ENCODE measurements at regions not wholly inside any gene's neighbourhood (a gene's known extent, or its start where the extent isn't known, plus 50 kb on each side); places are given as distances from the start of the nearest gene placed in this dataset.
"Not testable (repeated sequence)": the region's sequence is repeated elsewhere in the genome, so short reads cannot be mapped to it uniquely, and the experiment has no call there.

DNA sequence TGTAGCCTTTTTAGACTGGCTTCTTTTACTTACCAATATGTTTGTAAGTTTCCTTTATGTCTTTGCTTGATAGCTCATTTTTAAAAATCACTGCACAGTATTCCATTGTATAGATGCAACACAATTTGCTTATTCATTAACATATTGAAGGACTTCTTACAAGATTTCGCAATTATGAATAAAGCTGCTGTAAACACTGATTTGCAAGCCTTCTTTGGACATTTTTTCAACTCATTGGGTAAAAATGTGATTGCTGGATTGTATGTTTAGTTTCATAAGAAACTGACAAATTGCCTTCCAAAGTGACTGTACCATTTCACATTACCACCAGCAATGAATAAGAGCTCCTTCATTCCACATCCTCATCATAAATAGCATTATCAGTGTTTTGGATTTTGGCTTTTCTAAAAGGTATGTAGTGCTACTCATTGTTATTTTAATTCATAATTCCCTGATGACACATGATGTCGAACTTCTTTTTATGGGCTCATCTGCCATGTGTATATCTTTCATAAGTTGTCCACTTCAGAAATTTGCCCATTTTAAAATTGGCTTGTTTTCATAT is 80.7 kb downstream of the TFAP2B start:
- H3K27ac Mint-ChIP-seq = no peak overlapping the region
- no peaks in the 10 kb centered on the region for H3K4me1 Mint-ChIP-seq
- DNase-seq (ENCODE audit: low spot score in 2 of 2) (no peak), ATAC-seq (no peak)
- peaks cover 8% of the 10 kb centered on the region for H3K9me3 Mint-ChIP-seq
- no peaks in the 10 kb centered on the region for H3K36me3 Mint-ChIP-seq
- no peak overlapping the region for H3K4me3 Mint-ChIP-seq

DNA sequence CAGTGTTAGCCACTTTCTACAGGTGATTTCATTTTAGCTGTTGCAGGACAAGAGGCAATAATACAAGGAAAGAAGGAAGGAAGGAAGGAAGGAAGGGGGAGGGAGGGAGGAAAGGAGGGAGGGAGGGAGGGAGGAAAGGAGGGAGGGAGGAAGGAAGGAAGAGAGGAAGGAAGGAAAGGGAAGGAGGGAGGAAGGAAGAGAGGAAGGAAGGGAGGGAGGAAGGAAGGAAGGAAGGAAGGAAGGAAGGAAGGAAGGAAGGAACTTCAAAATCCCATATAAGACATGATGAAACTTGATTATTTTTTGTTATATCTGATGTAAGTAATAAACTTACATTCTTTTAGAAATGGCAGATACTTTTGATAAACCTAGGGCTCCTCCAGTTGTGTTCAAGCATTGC is 83.6 kb downstream of the TFAP2B start:
- H3K36me3 Mint-ChIP-seq = no peaks in the 10 kb centered on the region
- ATAC-seq (no peak), DNase-seq (ENCODE audit: low spot score in 2 of 2) (no peak)
- H3K9me3 Mint-ChIP-seq = peaks cover 5% of the 10 kb centered on the region
- no peak overlapping the region for H3K27ac Mint-ChIP-seq
- no peak overlapping the region for H3K4me3 Mint-ChIP-seq
- H3K4me1 Mint-ChIP-seq = no peaks in the 10 kb centered on the region

- Mint-ChIP-seq H3K27ac (no peak overlapping the region), H3K4me3 (no peak overlapping the region), H3K9me3 (peaks cover 5% of the 10 kb centered on the region), H3K4me1 (no peaks in the 10 kb centered on the region), H3K36me3 (no peaks in the 10 kb centered on the region)
- no peak for ATAC-seq
- no peak for DNase-seq (ENCODE audit: low spot score in 2 of 2)
These were observed 86.6 kb downstream of the TFAP2B start for GRCh38 chr6:50905297-50905696.

- Mint-ChIP-seq H3K36me3 (no peaks in the 10 kb centered on the region), H3K27ac (no peak overlapping the region), H3K4me1 (no peaks in the 10 kb centered on the region), H3K9me3 (peaks cover 2% of the 10 kb centered on the region), H3K4me3 (no peak overlapping the region)
- DNase-seq (ENCODE audit: low spot score in 2 of 2) (no peak), ATAC-seq (no peak)
These were observed 88.9 kb downstream of the TFAP2B start for GRCh38 chr6:50907565-50907964.

DNA sequence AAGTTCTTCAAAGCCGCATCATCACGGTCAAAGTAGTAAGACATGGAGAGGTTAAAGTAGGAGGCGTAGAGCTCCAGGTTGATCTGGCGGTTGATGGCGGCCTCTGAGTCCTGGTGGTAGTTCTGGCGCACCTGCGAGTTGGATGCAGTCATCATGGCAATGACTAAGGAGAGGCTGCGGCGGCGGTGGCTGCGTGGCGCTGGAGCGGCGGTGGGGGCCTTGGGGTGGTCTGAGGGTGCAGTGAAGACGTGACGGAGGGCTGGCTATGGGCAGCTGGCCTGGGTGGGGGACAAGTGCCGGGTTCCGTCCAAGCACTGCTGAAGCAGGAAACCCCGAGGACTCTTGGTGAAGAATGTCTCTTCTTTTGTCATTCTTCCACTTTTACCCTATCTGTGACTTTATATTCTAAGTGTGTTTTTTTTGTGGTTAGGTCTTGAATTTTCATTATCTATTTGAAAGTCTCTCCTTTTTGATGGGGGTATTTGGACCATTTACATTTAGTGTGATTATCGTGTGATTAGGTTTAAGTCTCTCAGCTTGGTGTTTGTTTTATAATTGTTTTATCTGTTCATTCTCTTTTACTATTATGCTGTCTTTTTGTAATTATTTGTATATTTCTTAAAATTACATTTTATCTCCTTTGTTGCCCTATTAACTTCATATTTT is 94.6 kb downstream of the TFAP2B start:
- no peak for ATAC-seq
- no peaks in the 10 kb centered on the region for H3K36me3 Mint-ChIP-seq
- no peak for DNase-seq (ENCODE audit: low spot score in 2 of 2)
- no peak overlapping the region for H3K4me3 Mint-ChIP-seq
- H3K4me1 Mint-ChIP-seq = no peaks in the 10 kb centered on the region
- H3K27ac Mint-ChIP-seq = no peak overlapping the region
- H3K9me3 Mint-ChIP-seq = peaks cover 9% of the 10 kb centered on the region

DNA sequence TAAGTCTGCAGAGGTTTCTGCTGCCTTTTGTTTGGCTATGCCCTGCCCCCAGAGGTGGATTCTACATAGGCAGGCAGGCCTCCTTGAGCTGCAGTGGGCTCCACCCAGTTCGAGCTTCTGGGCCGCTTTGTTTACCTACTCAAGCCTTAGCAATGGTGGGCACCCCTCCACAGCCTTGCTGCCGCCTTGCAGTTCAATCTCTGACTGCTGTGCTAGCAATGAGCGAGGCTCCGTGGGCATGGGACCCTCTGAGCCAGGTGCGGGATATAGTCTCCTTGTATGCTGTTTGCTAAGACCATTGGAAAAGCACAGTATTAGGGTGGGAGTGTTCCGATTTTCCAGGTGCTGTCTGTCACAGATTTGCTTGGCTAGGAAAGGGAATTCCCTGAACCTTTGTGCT is 102.7 kb downstream of the TFAP2B start:
- not testable (repeated sequence) for H3K36me3 Mint-ChIP-seq; H3K27ac Mint-ChIP-seq; H3K4me1 Mint-ChIP-seq; DNase-seq (ENCODE audit: low spot score in 2 of 2); ATAC-seq; H3K4me3 Mint-ChIP-seq
- peaks cover 10% of the 10 kb centered on the region for H3K9me3 Mint-ChIP-seq

- no peaks in the 10 kb centered on the region for H3K4me1 Mint-ChIP-seq
- DNase-seq (ENCODE audit: low spot score in 2 of 2) = no peak
- ATAC-seq = no peak
- no peaks in the 10 kb centered on the region for H3K36me3 Mint-ChIP-seq
- H3K27ac Mint-ChIP-seq = no peak overlapping the region
- no peak overlapping the region for H3K4me3 Mint-ChIP-seq
- H3K9me3 Mint-ChIP-seq = peaks cover 10% of the 10 kb centered on the region
These were observed 103.3 kb downstream of the TFAP2B start for GRCh38 chr6:50921968-50922367.

GRCh38 chr6:50922579-50923525 is 104.2 kb downstream of the TFAP2B start:
- no peaks in the 10 kb centered on the region for H3K36me3 Mint-ChIP-seq
- DNase-seq (ENCODE audit: low spot score in 2 of 2) (no peak), ATAC-seq (no peak)
- H3K4me1 Mint-ChIP-seq = no peaks in the 10 kb centered on the region
- peaks cover 13% of the 10 kb centered on the region for H3K9me3 Mint-ChIP-seq
- H3K4me3 Mint-ChIP-seq = no peak overlapping the region
- H3K27ac Mint-ChIP-seq = no peak overlapping the region

GRCh38 chr6:50924758-50925157 is 106.1 kb downstream of the TFAP2B start:
- Mint-ChIP-seq H3K4me3 (no peak overlapping the region), H3K9me3 (peaks cover 9% of the 10 kb centered on the region), H3K27ac (no peak overlapping the region)

GRCh38 chr6:50925548-50925947 is 106.9 kb downstream of the TFAP2B start:
- Mint-ChIP-seq H3K27ac (no peak overlapping the region), H3K4me3 (no peak overlapping the region), H3K9me3 (peaks cover 9% of the 10 kb centered on the region), H3K4me1 (no peaks in the 10 kb centered on the region), H3K36me3 (no peaks in the 10 kb centered on the region)
- DNase-seq (ENCODE audit: low spot score in 2 of 2) = no peak
- ATAC-seq = no peak

More at GRCh38 chr6:50924758-50925157, 106.1 kb downstream of the TFAP2B start:
- DNase-seq (ENCODE audit: low spot score in 2 of 2) (no peak), ATAC-seq (no peak)
- Mint-ChIP-seq H3K36me3 (no peaks in the 10 kb centered on the region), H3K4me1 (no peaks in the 10 kb centered on the region)

- H3K9me3 Mint-ChIP-seq = peaks cover 9% of the 10 kb centered on the region
These were observed 107.3 kb downstream of the TFAP2B start for GRCh38 chr6:50925981-50926380.

DNA sequence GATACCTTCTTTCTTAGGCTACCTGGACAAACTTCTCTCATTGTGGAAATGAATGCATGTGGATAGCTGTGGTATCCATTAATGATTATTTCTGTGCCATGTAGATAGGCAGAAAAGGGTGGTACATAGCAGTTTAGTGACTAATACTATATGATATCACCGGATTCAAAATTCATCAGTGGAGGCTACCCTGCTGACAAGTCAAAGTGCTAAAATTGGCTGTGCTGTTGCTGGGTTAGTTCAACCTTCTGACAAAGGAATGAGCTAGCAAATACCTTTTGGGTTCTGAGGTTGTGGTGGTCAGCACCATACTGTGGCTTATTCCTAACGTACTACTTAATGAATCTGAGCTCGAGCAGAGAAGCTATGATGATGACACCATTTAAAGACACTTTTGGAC is 109.1 kb downstream of the TFAP2B start:
- no peak overlapping the region for H3K27ac Mint-ChIP-seq
- ATAC-seq (no peak), DNase-seq (ENCODE audit: low spot score in 2 of 2) (no peak)
- H3K36me3 Mint-ChIP-seq = no peaks in the 10 kb centered on the region
- no peak overlapping the region for H3K4me3 Mint-ChIP-seq
- peaks cover 7% of the 10 kb centered on the region for H3K9me3 Mint-ChIP-seq
- no peaks in the 10 kb centered on the region for H3K4me1 Mint-ChIP-seq

More at GRCh38 chr6:50925981-50926380, 107.3 kb downstream of the TFAP2B start:
- H3K4me3 Mint-ChIP-seq = no peak overlapping the region
- no peak for DNase-seq (ENCODE audit: low spot score in 2 of 2)
- H3K4me1 Mint-ChIP-seq = no peaks in the 10 kb centered on the region
- no peaks in the 10 kb centered on the region for H3K36me3 Mint-ChIP-seq
- no peak overlapping the region for H3K27ac Mint-ChIP-seq
- no peak for ATAC-seq

DNA sequence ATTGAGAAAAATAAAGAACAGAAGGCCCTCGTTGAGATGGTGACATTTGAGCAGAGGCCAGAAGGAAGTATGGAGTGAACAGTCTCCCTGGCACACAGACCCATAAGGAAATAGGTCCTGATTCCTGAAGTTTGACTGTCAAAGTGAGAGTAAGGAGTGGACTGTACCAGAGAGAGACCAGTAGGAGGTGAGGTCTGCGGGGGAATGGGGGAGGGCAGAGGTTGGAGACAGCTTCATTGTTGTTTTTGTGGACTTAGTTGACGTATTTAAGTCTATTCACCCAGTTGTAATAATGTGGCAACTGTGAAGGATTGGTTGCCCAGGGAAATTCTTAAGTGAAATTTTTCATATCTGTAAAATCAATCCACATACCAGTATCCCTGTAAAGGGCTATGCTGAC is 110.7 kb downstream of the TFAP2B start:
- Mint-ChIP-seq H3K4me3 (no peak overlapping the region), H3K9me3 (peaks cover 6% of the 10 kb centered on the region), H3K4me1 (no peaks in the 10 kb centered on the region), H3K27ac (no peak overlapping the region), H3K36me3 (no peaks in the 10 kb centered on the region)
- no peak for DNase-seq (ENCODE audit: low spot score in 2 of 2)
- no peak for ATAC-seq

DNA sequence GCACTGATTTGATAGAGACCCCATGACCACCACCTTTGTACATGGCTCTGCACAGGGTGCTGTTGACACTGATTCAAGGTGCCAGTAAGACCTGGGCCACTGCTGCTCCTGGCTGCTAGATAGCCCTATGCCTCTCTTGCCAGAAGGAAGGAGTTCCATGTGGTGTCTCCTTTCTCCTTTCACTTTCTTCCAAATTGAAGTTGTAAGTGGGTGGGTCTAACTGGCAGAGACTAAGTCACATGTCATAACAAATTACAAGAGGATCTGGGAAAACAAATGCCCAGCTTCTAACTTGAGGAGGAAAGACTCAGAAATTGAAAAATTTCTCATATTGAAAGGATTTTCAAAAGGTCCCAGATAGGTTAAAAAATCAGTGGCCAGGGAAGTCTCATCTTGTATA is 116.8 kb downstream of the TFAP2B start:
- DNase-seq (ENCODE audit: low spot score in 2 of 2) (no peak), ATAC-seq (no peak)
- Mint-ChIP-seq H3K36me3 (no peaks in the 10 kb centered on the region), H3K4me1 (no peaks in the 10 kb centered on the region), H3K9me3 (peaks cover 5% of the 10 kb centered on the region), H3K27ac (no peak overlapping the region), H3K4me3 (no peak overlapping the region)

GRCh38 chr6:50936277-50936681 is 117.6 kb downstream of the TFAP2B start:
- no peak overlapping the region for H3K27ac Mint-ChIP-seq
- no peaks in the 10 kb centered on the region for H3K4me1 Mint-ChIP-seq
- no peaks in the 10 kb centered on the region for H3K36me3 Mint-ChIP-seq
- no peak overlapping the region for H3K4me3 Mint-ChIP-seq
- peaks cover 2% of the 10 kb centered on the region for H3K9me3 Mint-ChIP-seq
- ATAC-seq (no peak), DNase-seq (ENCODE audit: low spot score in 2 of 2) (no peak)

DNA sequence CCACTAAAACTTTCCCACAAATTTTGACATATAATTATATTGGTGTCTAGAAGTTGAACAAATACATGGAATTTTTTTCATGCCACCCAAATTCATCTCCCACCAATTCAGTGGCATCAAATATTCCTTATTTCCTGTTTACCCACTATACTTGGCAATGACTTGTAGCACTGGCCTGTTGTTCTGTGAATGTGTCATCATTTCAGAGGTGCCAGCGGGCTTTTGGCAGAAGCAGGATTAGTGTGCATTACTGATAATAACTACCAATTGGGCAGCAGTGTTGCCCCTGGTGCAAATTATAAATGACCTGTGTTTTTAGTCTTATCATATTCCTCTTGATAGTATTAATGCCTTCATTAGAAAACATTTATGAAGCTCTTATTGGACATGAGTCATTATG is 121.3 kb downstream of the TFAP2B start:
- H3K36me3 Mint-ChIP-seq = no peaks in the 10 kb centered on the region
- ATAC-seq (no peak), DNase-seq (ENCODE audit: low spot score in 2 of 2) (no peak)
- peaks cover 5% of the 10 kb centered on the region for H3K9me3 Mint-ChIP-seq
- no peak overlapping the region for H3K27ac Mint-ChIP-seq
- H3K4me3 Mint-ChIP-seq = no peak overlapping the region
- H3K4me1 Mint-ChIP-seq = no peaks in the 10 kb centered on the region

Data from stimulated activated effector memory CD8-positive, alpha-beta T cell treated with anti-CD3 and anti-CD28 coated beads, Interleukin-12 subunit alpha, Interleukin-12 subunit beta, amount 100 ng/mL, for 72 hours (primary cell).